ENCODE measurements at regions not wholly inside any gene's neighbourhood (a gene's known extent, or its start where the extent isn't known, plus 50 kb on each side); places are given as distances from the start of the nearest gene placed in this dataset.

DNA sequence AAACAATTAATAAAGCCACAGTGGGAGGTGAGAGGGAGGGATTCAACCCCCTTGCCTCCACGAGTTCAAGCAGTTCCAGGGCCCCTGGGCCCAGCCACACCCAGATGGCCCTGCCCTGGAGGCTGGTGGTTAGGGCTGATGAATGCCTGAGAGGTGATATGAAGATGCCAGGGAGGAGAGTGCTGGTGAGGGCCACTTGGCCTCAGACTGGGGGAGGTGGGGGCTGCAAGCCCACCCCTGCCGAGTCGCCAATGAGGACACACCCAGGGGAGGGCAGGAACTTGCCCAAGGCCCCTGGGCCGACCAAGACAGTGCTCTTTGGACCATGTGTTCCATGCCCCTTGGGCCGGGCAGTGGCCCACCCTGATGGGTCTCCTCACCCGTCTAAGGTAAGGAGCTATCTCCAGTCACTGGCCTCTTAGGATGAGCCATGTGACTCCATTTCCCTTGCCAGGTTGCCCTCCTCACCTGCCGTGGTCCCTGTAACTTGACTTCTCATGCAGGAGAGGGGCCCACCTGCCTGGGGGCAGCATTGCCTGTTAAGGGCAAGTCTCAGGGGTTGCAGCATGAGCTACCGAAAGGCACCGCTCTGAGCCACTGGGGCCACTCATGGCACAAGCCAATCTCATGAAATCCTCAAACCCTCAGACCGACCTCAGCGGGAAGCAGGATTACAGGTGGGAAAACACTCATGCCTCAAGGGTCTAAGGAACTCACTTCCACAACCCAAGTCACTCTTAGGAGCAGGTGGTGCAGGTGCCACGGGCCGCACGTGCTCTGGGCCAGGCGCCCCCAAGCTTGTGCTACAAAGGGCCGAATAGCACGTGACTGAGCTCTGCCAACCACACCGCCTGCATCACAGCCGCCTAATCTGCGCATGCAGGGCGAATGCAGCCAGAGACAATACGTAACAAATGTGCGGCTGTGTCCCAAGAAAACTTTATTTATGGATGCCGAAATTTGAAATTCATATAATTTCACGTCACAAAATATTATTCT lies 147.4 kb upstream of the MLN start:
- DNase-seq = no peak

DNA sequence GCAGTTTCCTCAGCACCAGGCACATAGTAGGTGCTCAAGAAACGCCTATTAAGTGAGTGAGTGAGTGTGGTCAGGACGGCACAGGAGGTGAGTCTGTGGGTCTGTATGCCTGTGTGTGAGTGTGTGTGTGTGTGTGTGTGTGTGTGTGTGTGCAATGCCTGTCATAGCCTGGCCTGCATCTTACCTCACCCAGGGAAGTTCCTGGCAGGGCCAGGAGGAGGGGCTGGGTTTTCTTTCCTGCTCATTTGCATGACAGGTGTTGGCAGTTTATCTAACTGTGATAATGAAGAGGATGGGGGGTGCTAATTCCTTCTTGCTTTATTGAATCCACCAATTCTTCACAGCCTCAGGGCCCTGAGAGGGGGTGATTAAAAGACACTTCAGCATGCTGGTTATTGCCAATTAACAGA lies 146.7 kb upstream of the MLN start:
- no peak for DNase-seq

DNA sequence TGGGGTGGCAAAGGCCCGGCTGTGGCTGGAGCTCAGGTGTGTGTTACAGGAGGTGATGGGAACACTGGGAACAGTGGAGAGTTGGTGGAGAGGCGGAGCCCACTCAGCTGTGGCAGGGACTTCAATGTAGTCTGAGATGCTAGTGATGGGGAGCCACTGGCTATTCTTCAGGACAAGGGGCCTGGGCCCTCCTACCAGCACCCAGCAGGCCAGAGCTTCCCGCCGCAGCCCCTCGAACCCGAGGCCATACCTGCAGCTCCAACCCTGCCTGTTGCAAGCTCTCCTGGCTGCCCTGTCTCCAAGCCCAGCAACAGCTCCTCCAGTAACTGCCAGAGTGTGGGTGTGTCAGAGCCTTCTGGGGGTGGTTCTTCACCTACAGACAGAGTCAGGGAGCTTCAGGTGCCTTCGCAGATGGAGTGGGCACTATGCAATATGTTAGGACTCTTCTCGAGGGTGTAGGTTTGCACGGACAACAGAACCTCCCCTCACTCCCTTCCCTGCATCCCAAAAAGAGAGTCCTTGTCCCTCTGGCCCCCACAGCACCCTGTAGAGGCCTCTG lies 146.2 kb upstream of the MLN start:
- DNase-seq = no peak

DNA sequence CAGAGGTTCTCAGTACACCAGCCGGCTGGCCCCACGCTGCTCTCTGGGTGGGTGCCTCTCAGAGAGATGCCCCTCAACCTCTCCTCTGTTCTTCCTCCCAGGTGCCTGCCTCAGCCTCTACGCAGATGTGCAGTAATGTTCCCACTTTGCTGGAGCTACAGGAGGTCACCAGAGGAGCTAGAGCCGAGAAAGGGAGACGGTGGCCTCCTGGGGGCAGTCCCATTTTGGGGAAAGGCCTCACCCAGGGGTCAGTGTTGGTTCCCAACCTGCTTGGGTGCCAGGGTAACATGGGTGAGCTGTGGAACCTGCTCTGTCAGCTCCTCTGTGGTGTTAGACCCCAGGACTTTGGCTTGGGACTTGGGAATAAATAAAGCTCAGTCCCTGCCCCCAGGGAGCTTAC lies 145.3 kb upstream of the MLN start:
- DNase-seq = no peak

DNA sequence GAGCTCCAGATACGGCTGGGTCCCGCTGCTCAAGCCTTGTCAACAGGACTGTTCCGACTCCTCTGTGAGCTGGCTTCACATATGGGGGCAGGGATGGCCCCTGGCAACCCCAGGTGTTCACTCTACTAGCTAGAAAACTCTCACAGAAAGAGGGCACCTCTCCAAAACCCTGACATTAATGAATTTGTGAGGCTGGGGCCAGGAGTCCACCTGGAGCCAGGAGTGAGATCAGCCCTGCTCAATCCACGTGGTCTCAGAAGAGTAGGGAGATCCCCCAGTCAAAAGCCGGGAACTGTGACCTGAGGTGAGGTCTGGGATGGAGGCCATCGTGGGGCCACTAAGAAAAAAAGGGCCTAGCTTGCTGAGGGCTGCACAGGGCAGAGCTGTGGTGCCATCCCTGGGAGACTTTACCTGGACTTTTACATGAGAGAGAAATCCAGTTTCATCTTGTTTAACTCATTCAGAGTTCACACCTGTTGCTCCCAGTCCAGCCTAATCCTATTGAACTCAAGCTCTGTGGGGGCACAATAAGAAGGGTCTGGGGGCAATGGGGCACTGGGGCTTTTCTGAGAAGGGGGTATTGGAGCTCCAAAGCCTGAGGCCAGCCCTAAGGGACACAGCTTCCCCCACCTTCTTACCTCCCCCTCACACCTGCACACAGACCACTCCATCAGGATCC lies 144.3 kb upstream of the MLN start:
- no peak for DNase-seq

DNA sequence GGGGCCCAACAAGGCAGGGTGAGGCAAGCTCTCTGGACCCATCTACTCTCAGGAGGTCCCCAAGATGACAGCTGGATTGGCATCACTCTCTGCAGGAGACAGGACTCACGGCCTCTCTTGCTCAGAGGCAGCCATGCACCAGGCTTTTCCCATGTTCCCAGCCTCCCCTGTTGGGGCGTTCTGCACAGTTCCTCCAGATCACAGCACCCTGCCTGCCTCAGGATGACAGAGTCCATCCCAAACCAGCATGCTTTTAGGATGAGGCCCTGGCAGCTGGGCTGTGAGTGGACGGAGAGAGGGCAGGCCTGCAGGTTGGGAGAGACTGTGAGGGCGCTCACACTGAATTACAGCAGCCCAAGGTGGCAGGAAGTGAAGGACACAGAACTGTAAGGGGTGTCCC lies 143.2 kb upstream of the MLN start:
- no peak for DNase-seq

DNA sequence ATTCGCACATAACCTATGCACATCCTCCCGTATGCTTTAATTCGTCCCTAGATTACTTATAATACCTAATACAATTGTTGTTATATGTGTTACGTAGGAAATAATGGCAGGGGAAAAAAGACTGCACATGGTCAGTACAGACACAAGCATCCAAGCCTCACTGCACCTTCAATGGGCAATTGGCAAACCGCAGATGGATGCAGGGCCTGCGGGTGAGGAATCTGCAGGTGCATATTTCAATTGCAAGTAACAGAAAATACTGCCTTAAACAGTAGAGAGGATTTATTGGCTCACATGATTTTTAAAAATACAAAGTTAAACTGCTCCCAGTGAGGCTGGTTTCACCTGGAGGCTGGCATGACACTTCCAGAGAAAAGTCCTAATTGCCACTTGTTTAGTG lies 142.1 kb upstream of the MLN start:
- DNase-seq = no peak

DNA sequence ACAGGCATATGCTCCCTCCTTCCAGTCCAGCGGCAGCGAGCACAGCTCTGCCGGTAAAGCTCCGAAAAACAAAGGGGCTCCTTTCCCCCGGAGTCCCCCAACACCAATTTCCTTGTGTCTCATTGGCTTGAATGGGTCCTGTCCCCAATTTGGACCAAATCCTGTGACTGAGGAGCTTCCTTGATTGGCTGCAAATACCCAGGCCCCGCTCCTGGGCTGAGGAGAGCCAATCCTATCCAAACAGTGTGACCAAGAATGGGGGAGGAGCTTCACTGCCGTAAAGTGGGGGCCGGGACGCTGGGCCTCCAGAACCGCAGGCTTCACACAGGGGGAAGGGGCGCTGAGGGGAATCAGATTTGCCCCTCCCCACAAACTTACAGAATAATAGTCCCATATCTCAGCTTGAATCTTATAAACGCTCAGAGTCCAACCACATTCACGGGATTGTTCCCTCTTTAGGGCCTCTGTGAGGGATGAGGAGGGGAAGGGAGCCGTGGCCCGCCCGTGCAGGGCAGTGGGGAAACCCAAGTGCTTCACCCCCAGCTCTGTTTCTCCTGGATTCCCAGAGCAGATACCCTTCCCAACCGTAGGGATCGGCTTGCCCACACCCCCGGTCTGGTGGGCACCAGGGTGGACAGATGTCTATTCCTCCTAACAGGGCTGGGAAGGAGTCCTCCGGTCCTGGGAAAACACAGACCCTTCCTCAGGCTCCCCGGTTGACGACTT lies 141.0 kb upstream of the MLN start:
- DNase-seq = no peak

DNA sequence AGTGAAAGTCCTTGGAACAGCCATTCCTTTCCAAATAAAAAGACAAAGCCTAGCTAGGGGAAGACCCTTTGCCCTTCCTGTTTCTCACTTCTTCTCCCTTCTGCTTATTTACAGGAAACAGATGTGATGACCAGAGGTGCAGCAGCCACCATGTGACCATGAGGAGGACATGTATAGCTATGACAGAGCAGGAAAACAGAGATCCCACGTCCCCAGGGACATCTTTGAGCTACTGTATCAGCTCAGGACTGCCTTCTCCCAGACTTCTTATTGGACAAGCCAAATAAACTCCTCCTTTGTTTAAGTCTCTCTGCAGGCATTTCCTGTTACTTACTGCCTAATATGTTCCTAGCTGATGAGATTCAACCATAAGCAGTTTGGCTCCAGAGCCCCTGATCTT lies 133.1 kb upstream of the MLN start:
- DNase-seq = no peak

DNA sequence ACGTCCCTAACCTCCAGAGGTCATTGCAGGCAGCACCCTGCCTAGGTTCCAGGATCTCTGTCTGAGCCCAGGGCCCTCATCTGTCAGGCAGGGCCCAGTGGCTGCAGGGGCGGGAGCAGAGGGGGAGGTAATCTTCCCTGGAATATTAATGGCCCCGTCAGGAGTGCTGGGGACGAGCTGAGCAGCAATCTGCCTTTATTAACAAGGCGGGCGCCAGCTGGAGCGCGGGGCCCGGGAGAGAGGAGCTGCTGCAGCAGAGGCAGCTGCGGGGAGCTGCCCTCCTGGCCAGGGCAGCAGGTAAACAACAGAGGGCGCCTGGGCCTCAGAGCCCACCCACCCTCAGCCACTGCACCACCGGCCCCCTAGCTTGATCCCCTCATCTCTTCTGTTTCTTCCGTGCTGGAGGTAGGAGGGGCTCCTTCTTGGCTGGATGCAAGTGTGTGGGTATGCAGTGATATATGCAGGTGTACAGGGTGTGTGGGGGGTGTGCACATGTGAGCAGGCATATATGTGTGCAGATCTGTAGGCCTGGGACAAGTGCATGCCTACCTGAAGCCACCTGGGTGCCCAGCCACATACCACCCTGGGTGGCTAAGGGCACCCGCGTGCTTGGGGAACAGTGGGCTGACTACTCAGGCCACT lies 131.8 kb upstream of the MLN start:
- DNase-seq = no peak

DNA sequence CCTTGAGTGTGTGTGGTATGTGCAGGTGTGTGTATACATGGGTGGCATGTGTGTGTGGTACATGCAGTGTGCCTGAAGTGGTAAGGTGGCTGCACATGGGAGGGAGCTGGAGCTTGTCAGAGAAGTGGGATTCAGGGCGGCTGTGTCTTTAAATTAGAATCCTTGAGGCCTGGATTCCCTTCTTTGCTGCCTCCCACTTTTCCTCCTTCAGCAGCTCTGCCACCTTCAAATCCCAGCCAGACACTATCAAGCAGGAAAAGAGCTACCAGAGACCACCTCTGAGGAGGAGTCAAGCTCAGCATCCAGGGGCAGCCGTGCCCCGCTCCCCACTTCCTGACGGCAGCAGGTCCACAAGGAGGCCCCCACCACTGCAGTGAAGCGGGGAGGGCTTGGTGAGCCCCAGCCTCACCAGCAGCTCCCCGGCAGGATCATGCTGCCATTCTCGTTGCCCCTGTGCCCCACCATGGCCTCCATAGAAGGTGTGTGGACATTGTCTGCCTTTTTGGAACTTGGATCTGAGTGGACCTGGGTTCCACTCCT lies 131.0 kb upstream of the MLN start:
- no peak for DNase-seq

DNA sequence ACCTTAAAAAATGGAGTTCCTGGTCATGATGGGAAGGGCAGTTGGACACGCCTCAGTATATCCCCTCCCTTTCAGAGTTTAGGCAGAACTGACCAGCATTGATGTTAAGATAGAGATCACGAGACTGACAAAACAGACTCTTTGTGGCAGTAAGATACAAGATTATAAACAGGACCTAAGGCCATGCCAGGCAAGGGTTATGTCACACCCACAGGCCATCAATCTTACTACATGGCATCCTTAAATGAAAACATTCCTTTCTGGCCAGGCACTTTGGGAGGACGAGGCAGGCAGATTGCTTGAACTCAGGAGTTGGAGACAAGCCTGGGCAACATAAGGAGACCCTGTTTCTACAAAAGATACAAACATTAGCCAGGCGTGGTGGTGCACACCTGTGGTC lies 129.3 kb upstream of the MLN start:
- DNase-seq = no peak

DNA sequence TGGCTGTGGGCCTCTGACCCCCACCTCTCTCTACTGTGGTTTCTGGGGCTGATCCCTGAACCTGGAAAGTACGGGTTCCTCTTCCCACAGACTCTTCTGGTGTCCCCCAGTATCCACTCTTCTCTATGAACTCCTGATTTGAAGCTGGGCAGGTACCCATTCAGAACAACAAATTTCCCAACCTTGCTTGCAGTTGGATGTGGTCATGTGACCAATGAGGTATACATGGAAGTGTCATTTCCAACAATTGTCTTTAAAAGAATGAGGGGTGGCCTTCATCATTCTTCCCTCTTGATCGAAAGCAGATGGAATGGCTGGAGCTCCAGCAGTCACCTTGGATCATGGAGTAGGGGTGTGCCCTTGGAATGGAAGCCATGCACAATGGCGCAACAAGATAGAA lies 128.0 kb upstream of the MLN start:
- DNase-seq = no peak

DNA sequence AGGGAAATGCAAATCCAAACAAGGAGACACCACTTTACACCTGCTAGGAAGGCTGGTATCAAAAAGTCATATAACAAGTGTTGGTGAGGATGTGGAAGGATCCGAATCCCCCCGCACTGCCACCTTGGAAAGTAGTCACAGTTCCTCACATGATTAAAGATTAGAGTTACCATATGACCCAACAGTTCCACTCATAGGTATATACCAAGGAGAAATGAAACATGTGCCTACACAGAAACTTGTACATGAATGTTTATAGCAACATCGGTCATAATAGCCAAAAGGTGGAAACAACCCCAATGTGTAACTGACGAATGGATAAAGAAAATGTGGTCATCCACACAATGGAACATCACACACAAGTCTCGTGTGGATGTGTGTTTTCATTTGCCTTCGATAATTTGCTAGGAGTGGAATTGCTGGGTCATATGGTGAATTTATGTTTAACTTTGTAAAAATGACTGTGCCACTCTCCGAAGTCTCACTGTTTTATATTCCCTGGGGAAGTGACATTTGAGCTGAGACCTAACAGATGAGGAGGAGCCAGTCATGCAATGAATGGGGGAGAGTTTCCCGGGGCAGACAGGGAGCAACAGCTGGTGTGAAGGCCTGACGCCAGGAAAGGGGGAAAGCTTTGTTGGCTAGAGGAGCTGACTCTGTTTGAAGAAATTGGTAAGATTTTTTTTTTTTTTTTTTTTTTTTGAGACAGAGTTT lies 125.9 kb upstream of the MLN start:
- DNase-seq = no peak

DNA sequence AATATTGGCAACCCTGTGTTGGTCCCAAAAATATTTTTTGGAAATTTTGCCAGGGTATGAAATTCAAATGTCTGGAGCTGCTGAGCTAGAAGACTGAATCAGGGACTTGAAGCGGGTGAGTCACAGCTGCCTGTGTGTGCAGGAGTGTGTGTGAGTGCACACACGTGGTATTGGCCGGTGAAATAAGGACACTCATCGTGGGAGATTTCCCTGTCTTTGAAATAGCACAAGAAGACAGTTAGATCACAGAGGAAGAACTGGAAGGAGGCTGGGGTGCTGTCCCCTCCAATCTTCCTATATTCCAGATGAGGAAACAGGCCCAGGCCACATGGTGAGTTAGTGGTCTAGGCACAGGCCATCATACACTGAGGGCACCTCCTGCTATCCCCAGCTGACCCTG lies 123.8 kb upstream of the MLN start:
- DNase-seq = no peak

DNA sequence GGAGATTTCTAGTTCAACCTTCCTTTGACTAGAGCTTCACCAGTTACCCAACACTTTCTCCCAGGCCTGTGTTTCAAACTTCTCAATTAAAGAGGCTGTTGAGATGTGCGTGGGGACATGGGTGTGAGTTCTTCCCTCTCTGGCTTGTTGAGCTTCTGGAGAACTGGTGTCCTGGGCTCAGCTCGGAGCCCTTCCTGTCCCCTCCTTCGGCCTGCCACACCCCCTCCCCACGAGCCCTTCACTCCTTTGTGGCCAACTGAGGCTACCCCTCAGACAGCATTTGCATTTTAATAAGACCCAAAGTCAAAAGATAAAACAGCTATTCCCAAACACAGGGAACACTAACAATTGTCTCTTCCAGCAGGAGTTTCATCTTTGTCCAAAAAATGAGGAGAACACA lies 123.3 kb upstream of the MLN start:
- no peak for DNase-seq

DNA sequence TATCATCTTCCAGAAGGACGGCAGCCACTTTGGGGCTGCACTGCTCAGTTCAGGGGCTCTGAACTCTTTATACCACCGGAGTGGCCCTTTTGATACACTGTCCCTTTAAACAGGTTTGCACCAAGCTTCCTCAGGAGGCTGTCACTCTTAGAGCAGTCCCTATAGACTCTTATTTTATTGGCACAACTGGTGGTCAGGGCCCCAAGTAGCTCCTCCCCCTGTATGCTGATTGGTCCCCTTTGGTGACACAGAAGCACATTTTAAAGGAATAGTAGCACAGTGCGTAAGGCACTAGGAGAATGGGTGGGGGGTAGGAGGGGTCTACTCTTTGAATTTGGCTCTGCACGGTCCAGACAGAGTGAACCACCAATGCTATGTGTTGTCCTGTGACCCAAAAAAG lies 122.6 kb upstream of the MLN start:
- peak in 1 of 2 experiments; percentile 14 for DNase-seq

DNA sequence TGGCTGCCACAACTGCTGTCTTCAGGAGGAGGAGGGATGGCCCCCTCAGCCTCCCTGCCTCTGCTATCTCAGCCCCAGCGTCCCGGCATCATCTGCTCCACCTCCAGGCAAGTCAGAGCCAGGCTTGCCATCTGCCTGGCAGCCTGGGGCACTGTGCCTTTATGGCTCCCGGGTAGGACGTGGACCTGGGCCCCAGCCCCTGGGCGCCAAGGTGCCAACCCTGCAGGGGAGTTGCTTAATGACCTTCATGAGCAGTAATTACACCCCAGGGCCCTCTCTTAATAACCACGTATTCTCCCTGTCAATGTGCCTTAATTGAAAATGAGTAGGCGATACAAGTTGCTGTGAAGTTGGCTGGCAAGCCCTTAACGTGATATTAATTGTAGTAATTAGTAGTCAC lies 122.1 kb upstream of the MLN start:
- DNase-seq = no peak

DNA sequence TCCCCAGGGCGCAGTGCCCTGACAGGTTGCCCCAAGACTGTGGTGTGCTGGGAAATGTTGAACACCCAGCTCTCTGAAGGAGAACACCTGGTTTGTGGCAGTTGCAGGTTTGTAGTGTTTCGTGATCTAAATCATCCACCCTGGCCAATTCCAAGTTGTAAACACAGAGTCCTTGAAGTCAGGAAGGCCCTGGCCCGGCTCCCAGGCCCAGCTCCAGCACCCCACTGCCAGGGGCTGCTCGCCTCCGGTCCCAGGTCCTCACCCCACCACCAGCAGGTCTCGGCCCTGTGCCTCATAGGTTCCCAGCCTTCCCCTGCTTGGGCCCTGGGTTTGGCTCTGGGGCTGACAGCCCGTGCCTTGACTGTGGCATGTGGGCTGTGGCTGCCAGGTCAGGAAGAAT lies 121.4 kb upstream of the MLN start:
- DNase-seq = no peak

DNA sequence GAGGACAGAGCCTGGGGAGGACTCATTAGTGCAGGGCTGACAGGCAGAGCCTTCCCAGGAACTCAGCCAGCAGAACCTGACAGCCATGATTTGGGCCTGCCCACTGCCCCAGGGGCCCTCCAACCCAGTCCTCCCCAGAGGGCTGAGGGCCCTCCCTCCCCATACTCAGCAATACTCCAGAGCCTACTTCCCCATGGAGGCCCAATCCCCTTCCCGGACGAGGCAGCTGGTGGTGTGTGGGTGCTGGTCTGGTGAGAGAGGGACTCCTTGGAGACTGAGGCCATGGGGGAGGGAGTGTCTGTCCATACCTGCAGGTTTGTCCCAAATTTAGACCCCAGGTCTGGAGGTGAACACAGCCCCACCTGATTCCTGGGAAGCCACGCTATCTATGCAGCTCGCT lies 120.9 kb upstream of the MLN start:
- DNase-seq = no peak

DNA sequence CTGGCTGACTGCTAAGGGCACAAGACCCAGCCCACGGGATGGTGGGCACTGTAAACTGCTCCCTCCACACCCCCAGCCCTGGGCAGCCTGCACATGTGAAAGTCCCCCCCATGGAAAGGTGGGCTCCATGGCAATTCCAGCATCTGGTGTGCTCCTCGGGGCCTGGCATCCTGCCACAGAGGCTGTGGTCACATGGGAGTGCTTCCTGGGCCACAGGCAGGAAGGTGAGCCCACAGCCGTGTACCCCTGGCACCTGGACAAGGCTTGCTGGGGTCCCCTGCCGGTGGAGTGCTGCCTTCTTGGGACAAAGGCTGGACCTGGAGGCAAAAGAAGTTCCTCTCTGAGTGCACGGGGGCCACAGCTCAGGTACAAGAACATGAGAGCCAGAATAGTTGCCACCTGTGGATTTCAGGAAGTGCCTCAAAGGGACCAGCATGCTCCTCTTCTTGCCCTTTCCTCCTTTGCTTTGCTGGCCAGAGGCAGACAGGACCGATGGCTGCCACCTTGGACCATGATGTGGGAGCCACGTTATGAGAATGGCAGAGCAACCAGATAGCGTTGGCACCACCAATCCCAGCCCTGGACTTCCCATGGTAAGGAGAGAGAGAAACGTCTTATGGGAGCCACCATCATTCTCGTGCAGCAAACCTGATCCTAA lies 120.2 kb upstream of the MLN start:
- DNase-seq = no peak

Measured in SW 1271 (cell line).